IPS-20b (cell line): ENCODE measurements at regions not wholly inside any gene's neighbourhood (a gene's known extent, or its start where the extent isn't known, plus 50 kb on each side); places are given as distances from the start of the nearest gene placed in this dataset.
A peak's percentile ranks its signal among the peaks of the same experiment; 100 is the strongest.
"Not testable (repeated sequence)": the region's sequence is repeated elsewhere in the genome, so short reads cannot be mapped to it uniquely, and the experiment has no call there.

Experiments used
- H3K27ac ChIP-seq: one replicate; pipeline ENCODE4 v1.5.1; 2013; ENCODE audit warnings: low read length
- H3K27me3 ChIP-seq: 2 replicates; pipeline ENCODE4 v1.6.1; 2013; ENCODE audit warnings: mild to moderate bottlenecking, low read length, inconsistent platforms; ENCODE audit not compliant: insufficient read depth
- H3K36me3 ChIP-seq: 2 replicates; pipeline ENCODE4 v1.6.1; 2013; ENCODE audit warnings: low read depth, mild to moderate bottlenecking, inconsistent platforms, low read length, moderate library complexity; ENCODE audit not compliant: insufficient read depth
- H3K4me1 ChIP-seq: 2 replicates; pipeline ENCODE4 v1.6.1; 2013; ENCODE audit warnings: mild to moderate bottlenecking, control low read depth, inconsistent platforms, low read length, moderate library complexity; ENCODE audit not compliant: insufficient read depth
- H3K4me3 ChIP-seq: 2 replicates; pipeline ENCODE4 v1.5.1; 2013; ENCODE audit warnings: mild to moderate bottlenecking, low read length, inconsistent platforms
- H3K9ac ChIP-seq: 2 replicates; pipeline ENCODE4 v1.6.1; 2013; ENCODE audit warnings: low read depth, mild to moderate bottlenecking, inconsistent platforms, low read length, moderate library complexity
- H3K9me3 ChIP-seq: 2 replicates; pipeline ENCODE4 v1.6.1; 2013; ENCODE audit warnings: mild to moderate bottlenecking, low read depth, low read length, inconsistent platforms; ENCODE audit not compliant: insufficient read depth

DNA sequence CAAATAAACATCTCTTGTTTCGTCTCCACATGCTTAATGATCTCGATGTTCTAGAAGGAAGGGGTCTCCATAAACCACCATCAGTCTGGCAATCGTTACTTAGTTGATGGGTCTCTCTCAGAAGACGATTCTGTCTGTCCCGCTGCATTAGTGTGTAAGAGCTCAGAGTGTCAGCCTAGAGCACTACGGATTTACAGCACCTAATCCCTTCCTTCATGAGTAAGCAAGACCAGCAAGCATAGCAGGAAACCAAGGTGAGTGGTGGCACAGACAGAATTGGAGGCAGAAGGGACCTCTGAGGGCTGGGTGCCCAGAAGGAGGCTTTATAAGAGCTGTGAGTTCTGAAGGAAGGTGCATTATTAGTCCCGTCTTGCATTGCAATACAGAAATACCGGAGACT is 440.1 kb downstream of the RBFOX1 start:
- H3K36me3 ChIP-seq: no peaks in the 10 kb centered on the region
- H3K27me3 ChIP-seq: no peaks in the 10 kb centered on the region
- H3K27ac ChIP-seq: no peak overlapping the region
- no peaks in the 10 kb centered on the region for H3K9me3 ChIP-seq
- H3K4me3 ChIP-seq: no peak overlapping the region
- no peak overlapping the region for H3K9ac ChIP-seq
- H3K4me1 ChIP-seq: peaks cover 3% of the 10 kb centered on the region; the same call in 1 of the 2 replicates

DNA sequence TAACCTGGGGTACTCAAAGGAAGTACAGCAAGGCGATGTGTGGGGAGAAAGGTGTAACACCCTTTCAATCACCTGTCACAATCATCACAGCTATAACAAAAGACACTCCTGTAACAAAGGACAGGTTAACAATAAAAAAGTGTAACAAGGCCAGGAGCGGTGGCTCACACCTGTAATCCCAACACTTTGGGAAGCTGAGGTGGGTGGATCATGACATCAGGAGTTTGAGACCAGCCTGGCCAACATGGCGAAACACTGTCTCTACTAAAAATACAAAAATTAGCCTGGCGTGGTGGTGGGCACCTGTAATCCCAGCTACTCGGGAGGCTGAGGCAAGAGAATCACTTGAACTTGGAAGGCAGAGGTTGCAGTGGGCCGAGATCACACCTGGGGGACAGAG is 436.4 kb downstream of the RBFOX1 start:
- H3K9me3 ChIP-seq, H3K27ac ChIP-seq, H3K27me3 ChIP-seq, H3K9ac ChIP-seq, H3K4me3 ChIP-seq, H3K36me3 ChIP-seq: not testable (repeated sequence)
- peaks cover 36% of the 10 kb centered on the region for H3K4me1 ChIP-seq

DNA sequence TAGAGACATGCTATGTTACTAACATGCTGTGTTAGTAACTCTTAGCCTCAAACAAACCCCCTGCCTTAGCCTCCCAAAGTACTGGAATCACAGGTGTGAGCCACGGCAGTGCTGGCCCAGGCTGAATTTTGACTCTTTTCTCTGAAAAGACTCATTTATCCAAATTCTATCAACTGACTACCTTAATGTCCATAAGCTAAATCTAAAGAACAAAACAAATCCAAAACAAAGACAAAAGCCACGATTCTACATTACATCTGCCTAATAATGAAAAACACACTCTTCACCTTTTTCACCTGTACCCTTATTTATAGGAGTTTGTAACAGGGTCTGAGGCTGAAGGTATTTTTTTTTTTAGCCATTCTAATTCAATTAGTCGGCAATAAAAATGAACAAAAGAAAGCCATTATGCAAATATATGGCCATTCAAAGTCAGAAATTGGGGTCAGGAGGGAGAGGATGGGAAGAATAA is 432.5 kb downstream of the RBFOX1 start:
- H3K4me3 ChIP-seq: peak overlapping the region; percentile 7; the same call in 1 of the 2 replicates
- no peaks in the 10 kb centered on the region for H3K9me3 ChIP-seq
- H3K27me3 ChIP-seq: no peaks in the 10 kb centered on the region
- H3K4me1 ChIP-seq: peaks cover 47% of the 10 kb centered on the region
- H3K27ac ChIP-seq: peak overlapping the region; percentile 53
- no peaks in the 10 kb centered on the region for H3K36me3 ChIP-seq
- H3K9ac ChIP-seq: peak overlapping the region; percentile 43; the same call in 1 of the 2 replicates

DNA sequence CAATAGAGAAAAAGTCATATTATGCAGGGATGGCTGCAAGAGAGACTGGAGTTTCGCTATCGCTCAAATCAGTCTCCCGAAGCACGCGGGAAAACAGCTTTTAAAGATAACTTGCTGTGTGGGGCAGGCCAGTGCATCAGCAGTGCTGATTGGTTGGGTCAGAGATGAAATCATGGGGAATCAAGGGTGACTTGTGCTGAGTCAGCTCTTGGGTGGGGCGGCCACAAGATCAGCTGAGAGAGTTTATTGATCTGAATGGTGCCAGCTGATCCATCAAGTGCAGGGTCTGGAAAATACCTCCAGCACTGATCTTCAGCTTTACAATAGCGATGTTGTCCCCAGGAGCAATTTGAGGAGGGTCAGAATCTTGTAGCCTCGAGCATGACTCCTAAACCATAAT is 430.5 kb downstream of the RBFOX1 start:
- H3K4me3 ChIP-seq: no peak overlapping the region
- H3K4me1 ChIP-seq: peaks cover 47% of the 10 kb centered on the region
- no peak overlapping the region for H3K27ac ChIP-seq
- H3K9ac ChIP-seq: peak overlapping the region; percentile 4; the same call in 1 of the 2 replicates
- no peaks in the 10 kb centered on the region for H3K27me3 ChIP-seq
- no peaks in the 10 kb centered on the region for H3K9me3 ChIP-seq
- no peaks in the 10 kb centered on the region for H3K36me3 ChIP-seq
